Kasumi-1 (cell line): ENCODE measurements at regions not wholly inside any gene's neighbourhood (a gene's known extent, or its start where the extent isn't known, plus 50 kb on each side); places are given as distances from the start of the nearest gene placed in this dataset.
"Not testable (repeated sequence)": the region's sequence is repeated elsewhere in the genome, so short reads cannot be mapped to it uniquely, and the experiment has no call there.

Source experiments
- DNase-seq, 2 experiments: peaks; one replicate each; lab custom pipeline; 2025; lab: John Stamatoyannopoulos, UW

- not testable (repeated sequence) for DNase-seq
These were observed 66.3 kb downstream of the FAM72C start for GRCh38 chr1:143905214-143906179.

GRCh38 chr1:143904622-143904979, 67.2 kb downstream of the FAM72C start:
- DNase-seq: not testable (repeated sequence)

- DNase-seq: not testable (repeated sequence)
These were observed 67.7 kb downstream of the FAM72C start for GRCh38 chr1:143903899-143904621.

- DNase-seq: not testable (repeated sequence)
These were observed 75.4 kb downstream of the FAM72C start for GRCh38 chr1:143896377-143896776.

GRCh38 chr1:143884932-143885574, 86.7 kb downstream of the FAM72C start:
- peak in 1 of 2 experiments; percentile 17 for DNase-seq

GRCh38 chr1:143884532-143884931, 87.3 kb downstream of the FAM72C start:
- not testable (repeated sequence) for DNase-seq

- DNase-seq: not testable (repeated sequence)
These were observed 91.8 kb downstream of the FAM72C start for GRCh38 chr1:143879757-143880536.

GRCh38 chr1:143875947-143876346, 95.8 kb downstream of the FAM72C start:
- not testable (repeated sequence) for DNase-seq

- not testable (repeated sequence) for DNase-seq
These were observed 97.2 kb downstream of the FAM72C start for GRCh38 chr1:143874625-143875024.

GRCh38 chr1:143873650-143874049, 98.1 kb downstream of the FAM72C start:
- not testable (repeated sequence) for DNase-seq

GRCh38 chr1:143870388-143870787, 101.4 kb downstream of the FAM72C start:
- DNase-seq: not testable (repeated sequence)

GRCh38 chr1:143867590-143868220, 104.1 kb downstream of the FAM72C start:
- not testable (repeated sequence) for DNase-seq

- DNase-seq: not testable (repeated sequence)
These were observed 107.8 kb downstream of the FAM72C start for GRCh38 chr1:143863901-143864520.

- not testable (repeated sequence) for DNase-seq
These were observed 109.1 kb downstream of the FAM72C start for GRCh38 chr1:143862722-143863121.

GRCh38 chr1:143861306-143861705, 110.5 kb downstream of the FAM72C start:
- DNase-seq: not testable (repeated sequence)

- DNase-seq: not testable (repeated sequence)
These were observed 115.9 kb downstream of the FAM72C start for GRCh38 chr1:143855867-143856266.

GRCh38 chr1:143854069-143854468, 117.7 kb downstream of the FAM72C start:
- DNase-seq: not testable (repeated sequence)

GRCh38 chr1:143850637-143851036, 121.1 kb downstream of the FAM72C start:
- DNase-seq: not testable (repeated sequence)

- not testable (repeated sequence) for DNase-seq
These were observed 122.9 kb downstream of the FAM72C start for GRCh38 chr1:143848859-143849258.

- DNase-seq: not testable (repeated sequence)
These were observed 126.6 kb downstream of the FAM72C start for GRCh38 chr1:143845193-143845592.
